GM19328 (cell line): ENCODE measurements at regions not wholly inside any gene's neighbourhood (a gene's known extent, or its start where the extent isn't known, plus 50 kb on each side); places are given as distances from the start of the nearest gene placed in this dataset.
"Not testable (repeated sequence)": the region's sequence is repeated elsewhere in the genome, so short reads cannot be mapped to it uniquely, and the experiment has no call there.

Experiments used
- ATAC-seq: cut with Tn5 transposase; IDR thresholded peaks from one replicate; pipeline ENCODE4 v1.9.1; 2021; ENCODE audit warnings: mild to moderate bottlenecking, moderate library complexity; ENCODE audit not compliant: unreplicated experiment

GRCh38 chr12:89161557-89161956 lies 190.7 kb downstream of the DUSP6 start:
- no peak for ATAC-seq

GRCh38 chr12:89160716-89161123 lies 191.6 kb downstream of the DUSP6 start:
- ATAC-seq, result no peak

GRCh38 chr12:89157413-89157812 lies 194.9 kb downstream of the DUSP6 start:
- no peak for ATAC-seq

GRCh38 chr12:89156862-89157262 lies 195.4 kb downstream of the DUSP6 start:
- ATAC-seq, result no peak

GRCh38 chr12:89156340-89156739 lies 196.0 kb downstream of the DUSP6 start:
- ATAC-seq, result no peak

GRCh38 chr12:89155826-89156225 lies 196.5 kb downstream of the DUSP6 start:
- no peak for ATAC-seq

- ATAC-seq, result no peak
Measured at GRCh38 chr12:89154743-89155499, 197.4 kb downstream of the DUSP6 start.

GRCh38 chr12:89153341-89153740 lies 199.0 kb downstream of the DUSP6 start:
- no peak for ATAC-seq

GRCh38 chr12:89151536-89151935 lies 200.8 kb downstream of the DUSP6 start:
- no peak for ATAC-seq

GRCh38 chr12:89150789-89151188 lies 201.5 kb downstream of the DUSP6 start:
- ATAC-seq, result not testable (repeated sequence)

- no peak for ATAC-seq
Measured at GRCh38 chr12:89140602-89141238, 211.6 kb downstream of the DUSP6 start.

GRCh38 chr12:89140141-89140540 lies 212.2 kb downstream of the DUSP6 start:
- no peak for ATAC-seq

- no peak for ATAC-seq
Measured at GRCh38 chr12:89139390-89139789, 212.9 kb downstream of the DUSP6 start.

GRCh38 chr12:89138048-89138852 lies 214.1 kb downstream of the DUSP6 start:
- no peak for ATAC-seq

- no peak for ATAC-seq
Measured at GRCh38 chr12:89135976-89136634, 216.2 kb downstream of the DUSP6 start.

- ATAC-seq, result no peak
Measured at GRCh38 chr12:89134213-89134770, 218.0 kb downstream of the DUSP6 start.

GRCh38 chr12:89129167-89129870 lies 223.0 kb downstream of the DUSP6 start:
- ATAC-seq, result no peak

GRCh38 chr12:89126712-89127111 lies 225.6 kb downstream of the DUSP6 start:
- no peak for ATAC-seq

- ATAC-seq, result no peak
Measured at GRCh38 chr12:89122852-89123251, 229.4 kb downstream of the DUSP6 start.

GRCh38 chr12:89117448-89118034 lies 234.8 kb downstream of the DUSP6 start:
- ATAC-seq, result no peak
